AG20443 (cell line): ENCODE measurements at regions not wholly inside any gene's neighbourhood (a gene's known extent, or its start where the extent isn't known, plus 50 kb on each side); places are given as distances from the start of the nearest gene placed in this dataset.

ENCODE experiments used
- DNase-seq: peaks from one replicate; pipeline ENCODE4 v3.0.0; 2012; ENCODE audit warnings: low spot score, mixed read lengths

DNA sequence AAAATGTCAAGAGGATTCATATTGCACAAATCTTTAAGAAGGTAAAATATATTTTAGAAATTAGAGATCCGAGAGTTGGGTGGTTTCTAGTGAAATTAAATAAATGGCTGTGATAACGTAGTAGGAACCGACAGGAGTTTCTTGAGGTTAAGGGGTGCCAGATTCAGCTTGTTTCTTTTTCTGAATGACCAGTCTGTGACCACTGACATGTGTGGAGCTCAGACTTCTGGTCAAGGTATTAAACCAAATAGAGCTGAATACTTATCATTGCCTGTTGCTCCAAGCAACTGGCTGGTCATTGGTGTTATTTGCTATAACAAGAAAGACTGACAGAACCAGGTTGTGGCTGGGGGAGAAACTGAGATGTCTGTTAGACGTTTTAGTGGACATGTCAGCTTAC, 408.2 kb upstream of the HS6ST1 start:
- DNase-seq = no peak

DNA sequence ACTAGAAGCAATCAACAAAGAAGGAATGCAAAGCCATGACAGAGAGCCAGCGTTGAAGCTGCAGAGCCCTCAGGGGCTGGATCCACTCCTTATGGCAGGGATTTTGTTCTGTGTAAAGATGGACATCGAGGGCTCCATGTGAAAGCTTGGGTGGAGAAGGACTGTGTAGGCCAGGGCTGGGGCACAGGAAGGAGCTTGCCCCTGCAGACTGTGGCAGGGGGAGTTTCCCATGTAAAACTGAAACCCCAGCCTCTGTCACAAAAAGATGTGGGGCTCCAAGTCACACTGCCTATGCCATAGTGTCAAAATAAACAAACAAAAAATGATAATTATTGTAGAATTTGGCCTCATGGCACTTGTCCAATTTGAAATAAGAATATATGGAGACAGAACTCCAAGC, 408.7 kb upstream of the HS6ST1 start:
- DNase-seq = no peak

DNA sequence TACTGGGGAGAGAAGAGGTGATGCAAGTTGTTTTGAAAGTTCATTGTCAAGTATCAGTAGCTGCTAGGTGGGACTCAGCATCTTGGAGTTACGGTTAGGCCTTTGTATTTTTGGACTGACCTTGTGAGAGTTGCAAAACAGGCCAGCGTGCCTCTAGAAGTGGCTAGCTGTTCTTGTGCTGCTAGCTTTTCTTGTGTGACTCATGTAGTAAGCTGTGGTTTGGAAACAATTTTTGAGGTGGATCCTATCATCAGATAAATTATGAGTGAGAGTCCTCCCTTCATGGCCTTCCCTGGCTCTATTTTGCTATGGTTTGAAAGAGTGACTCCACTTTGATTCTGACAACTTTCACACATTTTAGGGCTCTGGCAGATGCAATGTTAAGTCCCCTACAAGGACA, 409.2 kb upstream of the HS6ST1 start:
- peak; percentile 83 for DNase-seq

DNA sequence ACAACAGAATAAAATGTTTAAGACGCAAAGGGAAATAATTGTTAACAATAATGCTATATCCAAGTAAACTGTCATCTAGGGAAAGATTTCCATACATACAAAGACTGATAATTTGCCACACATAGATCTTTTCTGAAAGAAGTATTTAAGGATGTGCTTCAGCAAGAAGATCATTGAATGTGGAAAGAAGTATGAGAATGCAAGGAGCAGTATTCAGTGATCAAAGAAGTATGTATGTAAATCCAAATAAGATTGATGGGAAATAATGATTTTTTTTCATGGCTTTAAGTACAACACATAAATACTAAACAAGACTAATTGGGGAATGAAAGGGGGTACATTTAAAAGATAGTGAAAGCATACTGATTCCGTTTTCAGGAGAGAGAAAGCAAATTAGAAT, 410.4 kb upstream of the HS6ST1 start:
- DNase-seq = no peak

DNA sequence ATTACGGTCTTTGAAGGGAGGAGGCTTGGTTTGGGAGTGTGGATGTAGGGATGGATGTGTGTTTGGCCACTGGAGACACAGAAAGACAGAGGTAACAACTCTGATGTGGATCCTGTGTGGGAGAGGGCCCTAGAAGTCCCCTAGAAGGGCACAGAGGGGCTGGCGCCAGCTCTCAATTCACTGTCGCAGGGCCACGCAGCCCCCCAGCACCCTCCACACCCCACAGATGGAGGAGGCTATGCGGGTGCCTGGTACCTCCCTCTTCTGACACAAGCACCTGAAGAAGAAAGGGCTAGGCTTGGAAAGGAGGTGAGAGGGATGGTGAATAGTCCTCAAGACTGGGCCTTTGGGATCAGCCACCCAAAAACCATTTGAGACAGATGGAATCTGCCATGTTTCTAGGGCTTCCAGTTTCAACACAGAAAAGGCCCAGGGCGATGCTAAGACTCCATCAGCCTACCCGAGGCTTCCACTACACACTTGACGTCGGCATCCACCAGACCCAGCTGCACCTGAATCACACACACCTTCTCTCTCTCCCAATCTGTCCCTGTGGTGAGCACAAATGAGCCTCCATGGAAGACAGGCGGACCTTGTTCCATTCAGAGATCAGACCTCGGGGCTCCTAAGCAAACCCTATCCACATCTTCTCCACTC, 413.5 kb upstream of the HS6ST1 start:
- no peak for DNase-seq

DNA sequence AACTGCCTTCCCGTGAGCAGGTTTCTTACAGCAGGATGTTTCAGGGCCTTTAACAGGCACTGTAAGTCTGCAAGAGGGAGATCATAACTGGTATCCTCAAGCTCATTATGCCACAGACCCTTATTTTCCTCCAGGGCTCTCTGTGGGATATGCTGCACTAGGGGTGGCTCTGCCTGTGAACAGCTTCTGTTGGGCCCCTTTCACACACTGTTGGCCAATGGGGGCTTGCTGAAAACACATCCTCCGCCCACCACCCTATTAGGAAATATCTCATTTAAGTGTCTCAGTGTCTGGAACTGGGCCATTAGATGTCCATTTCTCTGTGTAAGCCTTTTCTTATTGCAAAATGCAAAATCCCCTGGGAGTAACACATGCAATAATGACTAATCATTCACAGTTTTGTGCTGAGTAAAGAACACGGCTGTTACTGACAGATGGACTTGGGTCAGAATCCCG, 414.3 kb upstream of the HS6ST1 start:
- DNase-seq = peak; percentile 70

DNA sequence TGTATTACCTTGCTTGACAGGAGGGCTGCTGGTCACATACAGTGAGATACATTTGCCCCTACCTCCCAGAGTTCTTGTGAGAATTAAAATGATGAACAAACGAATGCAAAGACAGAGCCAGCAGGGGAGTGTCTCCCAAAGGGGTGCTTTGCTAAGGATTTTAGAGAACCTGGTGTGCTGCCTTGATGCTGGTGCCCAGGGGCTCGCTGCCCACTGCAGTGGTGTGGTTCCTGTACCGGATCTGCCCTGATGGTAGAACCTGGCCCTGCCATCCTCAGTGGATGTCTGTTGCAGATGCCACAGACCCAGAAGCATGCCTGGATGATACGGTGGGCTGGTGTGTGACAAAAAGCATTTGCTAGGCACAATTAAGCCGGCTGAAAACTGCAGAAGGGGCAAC, 414.8 kb upstream of the HS6ST1 start:
- no peak for DNase-seq

DNA sequence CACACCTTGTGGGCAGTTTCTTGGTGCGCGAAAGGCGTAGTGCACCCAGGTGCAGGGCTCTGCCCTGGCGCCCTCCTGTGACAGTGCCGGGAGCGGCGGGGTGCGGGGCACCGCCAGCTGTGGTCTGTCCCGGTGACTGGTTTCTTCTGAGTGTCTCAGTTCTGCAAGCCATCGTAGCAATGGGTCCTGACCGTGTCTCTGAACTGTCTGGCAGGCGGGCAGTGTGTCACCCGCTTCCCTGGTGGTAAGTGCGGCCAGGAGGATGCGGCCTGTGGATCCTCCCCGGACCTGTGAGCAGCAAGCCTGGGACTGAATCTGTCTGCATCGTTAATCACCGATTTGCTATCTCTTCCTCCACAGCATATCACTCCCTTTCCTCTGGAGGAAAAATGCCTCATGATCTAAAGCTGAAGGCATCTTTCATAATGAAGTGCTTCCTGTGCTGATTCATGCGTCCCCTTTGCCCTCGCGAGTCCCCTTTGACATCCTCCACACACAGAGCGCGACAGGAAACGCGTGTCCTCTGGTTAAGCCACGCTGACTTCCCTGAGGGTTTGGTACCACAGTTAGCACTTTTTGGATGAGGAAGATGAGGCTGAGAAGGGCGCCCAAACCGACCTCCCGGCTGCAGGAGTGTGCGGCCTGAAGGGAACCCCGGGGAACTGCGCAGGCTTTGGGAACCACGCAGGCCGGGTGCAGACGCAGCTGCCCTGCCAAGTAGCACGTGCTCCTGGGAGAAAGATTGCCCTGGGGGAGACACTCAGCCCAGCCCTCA, 416.0 kb upstream of the HS6ST1 start:
- no peak for DNase-seq

DNA sequence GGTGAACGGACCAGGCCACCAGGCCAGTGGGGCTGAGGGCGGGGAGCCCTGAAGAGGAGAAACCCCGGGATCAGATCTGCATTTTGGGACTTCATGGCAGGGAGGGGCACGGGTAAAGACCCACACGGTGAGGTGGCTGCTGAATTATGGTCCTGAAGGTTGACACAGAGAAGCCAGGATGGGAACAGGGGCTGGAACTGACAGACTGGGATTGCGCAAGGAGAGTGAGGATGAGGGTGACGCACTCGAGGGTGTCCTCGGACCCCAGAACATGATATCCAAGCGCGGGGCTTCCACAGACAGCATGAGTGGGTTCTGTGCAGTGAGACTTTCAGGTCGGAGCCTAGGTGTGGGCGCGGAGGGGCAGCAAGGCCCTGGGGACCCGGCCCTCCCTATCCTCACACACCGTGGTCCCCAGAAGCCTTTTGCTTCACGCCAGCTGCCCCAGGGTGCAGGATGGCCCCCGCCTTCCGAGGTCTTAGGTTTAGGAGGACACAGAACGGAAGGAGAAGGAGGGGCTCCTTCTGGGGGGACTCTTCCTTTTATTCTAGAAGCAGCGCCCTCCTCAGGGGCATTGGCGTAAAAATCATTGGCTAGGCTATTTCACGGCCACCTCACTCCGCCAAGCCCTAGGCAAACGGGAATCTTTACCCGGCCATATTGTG, 416.8 kb upstream of the HS6ST1 start:
- no peak for DNase-seq

DNA sequence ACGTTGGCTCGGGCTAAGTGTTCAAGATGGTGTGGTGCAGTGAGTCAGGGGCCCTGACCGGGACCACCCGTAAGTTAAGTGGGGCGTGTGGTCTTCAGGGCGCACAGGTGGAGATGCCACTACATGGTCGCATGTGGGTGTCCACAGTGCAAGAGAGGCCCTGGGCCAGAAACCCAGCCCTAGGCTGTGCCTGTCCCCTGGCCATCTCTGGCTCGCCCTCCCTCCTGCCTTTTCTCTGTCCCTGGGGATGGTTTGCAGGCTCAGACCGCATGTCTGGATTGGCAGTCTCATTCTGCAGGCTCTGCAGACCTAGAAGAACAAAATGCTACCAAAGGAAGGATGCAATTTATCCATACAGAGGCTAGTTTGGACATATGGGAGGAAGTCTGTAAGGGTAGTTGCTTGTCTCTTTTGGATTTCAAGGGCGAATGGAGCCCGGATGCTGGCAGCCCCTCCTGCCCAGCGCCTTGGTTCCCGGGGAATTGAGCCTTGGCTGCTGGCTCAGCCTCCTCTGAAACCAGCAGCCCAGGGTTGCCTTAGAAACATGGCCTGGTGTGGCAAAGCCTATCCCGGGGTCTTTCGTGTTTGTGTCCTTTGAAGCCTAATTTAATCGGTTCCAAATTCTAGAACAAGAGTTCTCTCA, 417.5 kb upstream of the HS6ST1 start:
- no peak for DNase-seq

DNA sequence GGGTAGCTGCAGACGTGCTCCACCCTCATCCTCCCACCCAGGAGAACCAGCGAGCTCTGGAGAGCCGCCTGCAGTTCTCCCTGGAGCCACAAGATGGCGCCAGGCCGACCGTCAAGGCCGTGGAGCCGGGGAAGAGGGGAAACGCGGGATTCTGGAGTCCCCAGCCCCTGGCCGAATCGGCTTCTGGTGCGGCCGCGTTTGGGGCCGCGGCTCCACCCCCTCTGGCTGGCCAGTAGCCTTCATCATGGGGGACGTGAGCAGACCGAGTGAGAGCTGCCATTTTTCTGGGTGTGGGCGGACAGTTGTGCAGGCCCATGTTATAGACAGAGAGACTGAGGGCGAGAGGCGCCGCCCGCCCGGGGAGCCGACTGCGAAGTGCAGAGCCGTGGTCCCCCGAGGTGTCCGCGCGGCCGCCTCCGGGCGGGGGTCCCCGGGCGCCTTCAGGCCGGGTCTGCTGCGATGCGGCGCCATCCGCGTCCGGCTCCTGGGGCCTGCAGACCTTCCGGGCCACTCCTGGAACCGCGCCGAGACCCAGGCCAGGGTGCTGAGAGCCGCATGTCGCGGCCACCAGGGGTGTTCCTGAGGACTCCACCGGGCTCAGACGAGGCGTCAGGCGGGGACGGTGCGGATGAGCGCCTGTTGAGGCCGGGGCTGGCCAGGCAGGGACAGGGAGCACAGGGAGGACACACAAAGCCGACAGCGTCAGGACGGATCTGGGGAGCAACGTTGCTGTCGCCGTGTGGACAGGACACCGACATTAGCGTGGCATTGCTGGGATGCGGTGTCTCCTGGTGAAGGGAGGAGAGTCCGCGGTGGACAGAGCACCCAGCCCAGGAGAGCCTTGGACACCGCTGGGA, 418.2 kb upstream of the HS6ST1 start:
- DNase-seq = peak; percentile 90

DNA sequence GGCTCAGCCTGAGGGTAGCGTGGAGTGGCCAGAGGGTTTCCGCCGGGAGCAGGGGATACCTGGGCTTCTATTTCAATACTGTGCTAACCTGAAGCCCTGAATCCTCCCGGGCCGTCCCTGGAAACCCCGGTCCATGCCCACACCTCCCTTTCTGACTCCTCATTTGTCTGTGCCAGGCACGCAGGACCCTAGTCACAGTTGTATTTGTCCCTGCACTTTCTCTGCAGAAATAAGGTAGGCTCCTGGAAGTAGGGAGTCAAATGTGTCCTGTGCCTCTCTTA, 418.8 kb upstream of the HS6ST1 start:
- no peak for DNase-seq

DNA sequence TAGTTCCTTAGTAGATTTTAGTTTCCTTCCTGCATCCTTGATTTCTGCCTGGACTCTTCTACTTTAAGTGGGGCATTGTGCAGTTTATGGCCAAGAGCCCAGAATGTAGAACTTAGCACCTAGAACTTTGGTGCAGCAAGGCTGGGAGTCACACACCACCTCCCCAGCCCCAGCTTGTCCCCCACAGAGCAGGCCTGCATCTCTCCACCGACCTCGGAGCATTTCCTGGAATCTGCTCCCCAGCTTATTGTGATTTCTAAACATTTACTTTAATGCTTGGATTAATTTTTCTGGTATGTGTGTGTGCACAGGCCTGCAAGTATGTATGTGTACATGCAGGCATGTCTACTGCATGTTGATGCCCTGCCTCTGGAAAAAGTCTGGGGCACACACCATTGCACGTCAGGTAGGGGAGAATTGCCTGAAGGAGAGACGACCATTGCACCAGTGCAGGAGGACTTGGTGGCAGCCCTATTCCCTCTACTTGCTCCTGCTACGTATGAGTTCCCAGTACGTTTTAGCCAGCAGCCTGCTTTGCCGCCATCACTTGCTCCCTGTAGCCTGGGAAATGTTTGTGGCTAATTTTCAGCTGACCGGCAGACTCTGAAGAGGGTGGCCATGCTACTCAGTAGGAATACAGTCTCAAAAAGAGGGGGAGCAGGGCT, 419.9 kb upstream of the HS6ST1 start:
- DNase-seq = no peak

DNA sequence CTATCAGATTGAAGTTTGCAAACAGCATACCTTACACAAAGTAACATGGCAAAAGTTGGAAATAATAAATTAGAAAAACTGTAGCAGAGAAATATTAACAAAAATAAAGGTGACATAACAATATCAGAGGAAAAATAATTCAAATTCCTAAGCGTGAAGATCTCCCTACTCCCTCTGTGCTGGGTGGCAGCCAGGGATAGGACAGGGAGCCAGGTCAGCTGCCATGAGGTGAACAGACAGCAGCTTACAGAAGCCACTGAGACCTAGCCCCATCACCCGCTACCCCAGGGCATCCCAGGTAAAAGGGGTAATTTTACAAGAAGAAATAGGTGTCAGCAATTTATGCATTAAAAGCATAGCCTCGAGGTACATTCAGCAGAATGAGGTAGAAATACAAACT, 423.8 kb upstream of the HS6ST1 start:
- no peak for DNase-seq

DNA sequence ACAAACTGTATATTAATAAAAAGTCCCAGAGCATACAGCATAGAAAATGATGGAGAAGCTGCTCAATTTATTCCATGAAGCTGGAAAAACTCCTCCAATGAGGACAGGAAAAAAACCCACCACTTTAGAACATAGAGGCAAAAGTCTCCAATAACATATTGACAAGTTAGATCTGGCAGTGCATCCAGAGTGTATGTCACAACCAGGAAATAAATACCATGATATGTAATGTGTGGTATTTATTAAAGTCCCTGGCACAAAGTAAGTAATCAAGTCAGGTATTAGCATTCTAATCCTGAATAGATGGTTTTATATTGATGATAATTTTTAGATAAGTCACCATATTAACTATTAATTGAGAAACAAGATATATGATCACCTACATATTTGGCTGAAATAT, 427.3 kb upstream of the HS6ST1 start:
- DNase-seq = no peak

DNA sequence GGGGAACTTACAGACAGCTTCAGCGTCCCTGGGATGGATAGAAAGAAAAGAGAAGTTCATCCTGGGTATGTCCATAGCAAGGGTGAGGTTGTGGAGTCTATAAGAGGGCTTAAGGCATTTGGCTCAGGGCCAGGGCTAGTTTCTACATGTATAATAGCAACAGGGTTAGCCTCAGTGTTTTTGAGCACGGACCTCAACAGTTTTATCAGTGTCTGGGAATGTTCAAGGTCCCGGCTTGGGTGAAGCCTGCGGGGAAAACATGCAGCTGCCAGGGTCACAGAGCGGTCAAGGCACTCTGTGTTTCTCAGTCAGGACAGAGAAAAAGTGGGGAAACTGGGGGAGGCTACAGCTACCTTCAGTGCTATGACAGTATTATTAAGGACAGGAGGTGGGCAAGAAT, 427.7 kb upstream of the HS6ST1 start:
- no peak for DNase-seq

DNA sequence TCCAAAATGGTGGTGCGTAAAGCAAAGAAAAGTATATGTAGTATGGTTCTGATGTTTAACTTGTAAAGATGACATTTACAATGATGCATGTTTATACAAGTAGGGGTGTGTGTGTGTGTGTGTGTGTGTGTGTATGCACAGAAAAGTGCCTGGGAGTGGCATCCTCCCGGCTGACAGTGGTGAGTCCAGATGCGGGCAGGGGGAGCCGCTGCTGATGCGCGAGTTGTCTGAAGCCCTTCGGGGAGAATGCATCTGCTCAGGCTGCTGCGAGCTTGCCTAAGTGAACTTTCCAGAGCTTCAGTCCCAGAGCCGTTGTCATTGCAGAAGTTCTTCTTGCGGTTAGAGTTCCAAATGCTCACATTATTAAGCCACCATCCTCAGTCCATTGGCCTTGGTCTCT, 429.7 kb upstream of the HS6ST1 start:
- DNase-seq = no peak

DNA sequence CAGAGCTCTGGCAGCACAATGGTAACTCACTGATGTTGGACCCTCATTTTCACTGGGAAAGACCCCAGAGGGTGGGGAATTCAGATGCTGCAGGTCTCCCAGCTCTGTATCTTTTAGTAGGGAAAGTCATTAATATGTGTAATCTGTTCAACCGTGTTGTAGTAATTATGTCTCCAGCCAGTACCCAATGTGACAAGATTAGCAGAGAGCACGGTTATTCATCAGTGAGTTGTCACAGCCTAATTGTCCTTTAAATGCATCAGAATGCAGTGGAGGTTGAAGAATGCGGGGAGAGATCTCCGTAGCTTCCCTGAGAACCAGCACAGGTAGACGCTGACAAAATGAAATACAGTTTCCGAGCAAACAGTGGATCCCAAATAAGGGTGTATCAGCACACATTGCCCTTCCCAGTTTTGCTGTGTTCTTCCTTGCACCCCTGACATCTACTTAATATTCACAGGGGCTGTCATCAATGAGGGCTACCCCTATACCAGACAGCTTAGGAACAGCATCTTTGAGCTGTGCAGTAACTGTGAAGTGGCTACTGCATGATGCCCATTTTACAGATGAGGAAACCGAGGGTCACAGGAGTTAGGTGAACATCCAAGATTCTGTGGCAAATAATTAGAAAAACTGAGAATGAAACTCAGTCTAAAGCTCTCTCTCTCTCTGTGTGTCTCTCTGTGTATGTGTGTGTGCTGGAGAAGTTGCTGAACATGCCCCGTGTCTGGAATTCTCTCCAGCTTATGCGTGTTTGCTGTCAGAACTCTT, 430.4 kb upstream of the HS6ST1 start:
- no peak for DNase-seq

DNA sequence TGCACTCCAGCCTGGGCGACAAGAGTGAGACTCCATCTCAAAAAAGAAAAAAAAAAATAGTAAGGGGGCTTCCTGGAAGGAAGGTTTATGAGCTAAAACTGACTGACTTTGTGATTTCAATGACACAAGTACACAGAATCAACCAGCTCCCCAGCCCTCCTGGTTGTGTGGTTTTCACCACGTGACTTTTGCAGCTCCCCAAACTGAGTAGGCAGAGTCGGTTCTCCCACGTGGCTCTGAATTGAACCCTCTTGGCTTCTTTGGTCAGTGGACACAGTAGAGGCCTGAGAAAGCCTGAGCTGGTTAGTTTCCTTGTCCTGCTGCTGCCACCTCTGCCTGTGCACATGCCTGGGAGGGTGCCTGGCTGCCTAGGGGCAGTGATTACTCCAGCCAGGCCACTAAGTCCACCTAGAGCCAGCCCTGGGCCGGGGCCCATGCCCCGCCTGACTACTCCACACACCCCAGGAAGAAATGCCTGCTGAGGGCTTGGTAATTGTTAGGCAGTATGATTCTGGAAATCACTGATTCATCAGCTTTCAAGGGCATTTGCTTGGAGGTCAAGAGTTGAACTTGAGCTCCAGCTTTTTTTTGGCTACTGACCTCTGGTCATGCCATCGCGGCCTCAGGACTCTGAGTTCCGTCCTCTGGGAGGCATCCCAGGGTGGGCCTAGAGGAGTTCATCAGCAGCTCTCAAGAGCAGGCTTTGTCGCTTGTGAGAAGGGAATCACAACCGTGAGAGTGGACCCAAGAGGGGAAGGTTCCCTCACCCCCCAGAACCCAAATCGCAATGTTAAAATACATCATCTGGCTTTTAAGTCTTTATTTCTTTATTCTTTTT, 431.9 kb upstream of the HS6ST1 start:
- no peak for DNase-seq

DNA sequence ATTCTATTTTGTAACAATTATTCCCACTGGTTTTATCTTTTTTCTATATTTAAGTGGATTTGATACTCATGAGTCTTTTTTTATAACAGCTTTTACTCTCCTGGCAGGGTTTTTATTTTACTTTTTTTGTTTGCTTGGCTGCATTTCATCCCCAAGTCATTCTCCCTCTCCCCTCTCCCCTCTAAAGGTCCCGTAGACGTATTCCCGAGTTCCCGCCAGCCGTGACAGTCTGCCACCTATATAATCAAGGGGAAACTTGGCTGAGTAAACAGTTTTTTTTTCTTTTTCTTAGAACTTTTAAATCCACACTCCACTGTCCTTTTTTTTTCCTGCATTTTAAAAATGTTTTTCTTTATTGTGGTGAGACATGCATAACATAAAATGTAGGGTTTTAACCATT, 433.1 kb upstream of the HS6ST1 start:
- no peak for DNase-seq
